SKM-1 treated with dmso at 0.1 percent for 144 hours (cell line): ENCODE measurements at regions not wholly inside any gene's neighbourhood (a gene's known extent, or its start where the extent isn't known, plus 50 kb on each side); places are given as distances from the start of the nearest gene placed in this dataset.

Source experiments
- DNase-seq: peaks from one replicate; lab custom pipeline; 2025; ENCODE audit not compliant: unreplicated experiment; lab: John Stamatoyannopoulos, UW

DNA sequence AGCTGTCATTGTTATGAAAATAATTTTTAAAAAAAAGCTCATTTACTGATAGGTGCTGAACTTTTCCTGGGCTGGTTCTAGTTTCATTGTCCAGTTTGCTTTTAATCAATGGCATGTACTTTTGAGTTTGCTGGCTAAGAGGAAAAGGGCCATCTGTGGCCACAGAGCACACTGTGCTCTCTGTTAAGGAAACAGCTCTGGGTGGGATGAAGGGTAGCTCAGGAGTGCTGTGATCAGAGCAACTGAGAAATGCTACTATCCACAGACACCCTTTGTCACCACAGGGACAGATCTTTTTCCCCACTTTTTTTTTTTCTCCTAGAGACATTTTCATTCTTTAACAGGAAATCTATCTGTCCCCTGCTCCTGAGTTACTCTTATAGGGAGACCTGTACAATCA, 387.1 kb upstream of the PRICKLE1 start:
- no peak for DNase-seq

DNA sequence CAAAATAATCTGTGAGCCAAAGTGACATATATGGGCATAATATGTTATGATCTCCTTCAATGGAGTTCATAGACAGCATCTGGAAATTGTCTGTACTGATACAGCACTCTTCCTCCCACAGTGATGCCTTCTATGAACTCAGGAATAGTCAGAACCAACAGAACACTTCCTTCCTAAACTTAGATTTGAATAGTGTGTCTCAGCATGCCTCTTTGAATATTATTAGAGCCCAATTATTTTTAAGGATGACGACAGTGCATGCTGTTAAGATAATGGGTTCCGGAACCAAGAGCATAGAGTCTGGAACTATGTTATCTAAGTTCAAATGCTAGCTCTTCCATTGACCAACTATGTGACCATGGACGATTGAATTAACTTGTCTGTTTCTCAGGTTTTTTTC, 386.6 kb upstream of the PRICKLE1 start:
- DNase-seq, result no peak

DNA sequence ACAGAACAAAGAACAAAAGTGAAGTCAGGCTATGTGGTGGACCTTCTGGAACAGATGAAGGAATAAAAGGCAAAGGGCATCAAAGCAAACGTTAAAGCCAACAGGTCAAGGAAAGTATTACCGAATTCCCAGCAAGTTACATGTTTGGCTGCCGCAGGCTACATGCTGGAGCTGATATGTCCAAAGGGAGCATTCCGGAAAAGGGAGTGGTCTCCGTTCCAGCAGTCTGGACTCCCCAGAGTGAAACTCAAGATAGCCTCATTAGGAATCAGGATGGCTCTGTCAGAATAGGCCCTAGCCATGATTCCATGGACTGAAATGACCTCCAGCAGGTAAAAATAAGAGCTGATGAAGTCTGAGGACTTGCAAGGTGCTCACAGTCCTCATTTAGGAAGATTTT, 379.8 kb upstream of the PRICKLE1 start:
- DNase-seq, result no peak

DNA sequence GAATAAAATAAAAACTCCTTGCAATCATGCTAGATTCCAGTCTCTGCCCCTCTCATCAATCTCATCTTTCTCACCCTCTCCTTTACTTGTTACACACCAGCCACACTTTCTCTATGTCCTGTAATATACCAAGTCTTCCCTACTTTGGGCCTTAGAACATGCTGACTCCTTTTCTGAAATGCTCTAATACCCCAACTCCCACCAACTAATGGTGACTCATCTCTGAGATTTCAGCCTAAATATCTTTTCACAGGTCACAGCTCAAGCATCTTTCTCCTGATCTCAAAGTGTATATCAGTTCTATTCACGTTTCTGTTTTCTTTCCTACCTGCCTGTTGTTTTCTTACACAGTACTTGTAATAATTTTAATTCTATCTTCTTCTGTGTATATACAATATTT, 378.9 kb upstream of the PRICKLE1 start:
- DNase-seq, result no peak

DNA sequence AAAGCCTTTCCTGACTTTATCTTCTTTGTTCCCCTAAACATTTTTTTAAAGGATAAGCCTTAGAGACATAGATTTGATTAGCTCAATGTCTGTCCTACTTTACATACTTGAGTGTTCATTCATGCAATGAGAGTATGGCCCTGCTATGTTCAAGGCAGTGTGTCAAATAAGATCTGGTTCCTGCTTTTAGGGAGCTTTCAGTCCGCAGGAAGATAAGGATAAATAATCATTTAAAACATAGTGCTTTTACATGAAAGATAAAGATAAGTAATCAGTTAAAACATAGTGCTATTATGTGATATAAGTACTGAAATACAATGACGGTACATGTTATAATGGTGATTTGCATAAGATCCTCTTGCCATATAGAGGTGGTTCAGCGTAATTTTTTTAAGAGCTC, 378.3 kb upstream of the PRICKLE1 start:
- DNase-seq, result no peak

DNA sequence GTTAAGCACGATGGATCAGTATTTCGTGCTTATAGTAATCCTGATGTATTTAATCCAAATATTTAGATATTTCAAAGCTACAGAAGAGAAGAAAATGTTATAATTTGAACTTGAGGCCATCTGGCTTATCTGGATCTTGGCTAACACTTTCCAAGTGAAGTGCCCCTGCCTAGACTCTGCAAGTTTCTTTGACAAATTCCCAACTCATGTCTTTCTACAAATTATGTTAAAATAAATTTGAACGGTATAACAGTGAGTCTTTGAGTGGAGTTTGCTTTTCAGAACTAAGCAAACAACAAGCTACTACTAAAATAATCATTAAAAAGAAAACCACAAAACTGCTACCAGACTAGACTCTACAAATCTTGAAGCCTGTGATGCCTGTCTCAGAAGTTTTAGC, 374.4 kb upstream of the PRICKLE1 start:
- no peak for DNase-seq

DNA sequence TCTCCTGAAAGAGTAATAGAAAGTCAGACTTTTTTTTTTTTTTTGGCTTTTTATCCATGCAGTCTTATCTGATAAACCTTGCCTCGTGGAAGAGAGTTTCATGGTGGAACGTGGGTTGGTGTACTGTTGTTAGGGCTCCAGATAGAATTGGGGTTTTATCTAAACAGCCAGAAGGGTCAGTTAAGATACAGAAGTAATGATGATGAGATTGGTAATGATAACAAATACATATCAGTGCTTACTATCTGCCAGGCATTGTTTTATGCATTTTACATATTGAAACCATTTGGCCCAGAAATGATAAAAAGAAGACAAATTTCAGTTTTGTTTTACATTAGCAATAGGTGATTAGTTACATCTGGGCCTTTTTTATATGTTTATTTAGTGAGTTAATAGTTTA, 372.8 kb upstream of the PRICKLE1 start:
- no peak for DNase-seq

DNA sequence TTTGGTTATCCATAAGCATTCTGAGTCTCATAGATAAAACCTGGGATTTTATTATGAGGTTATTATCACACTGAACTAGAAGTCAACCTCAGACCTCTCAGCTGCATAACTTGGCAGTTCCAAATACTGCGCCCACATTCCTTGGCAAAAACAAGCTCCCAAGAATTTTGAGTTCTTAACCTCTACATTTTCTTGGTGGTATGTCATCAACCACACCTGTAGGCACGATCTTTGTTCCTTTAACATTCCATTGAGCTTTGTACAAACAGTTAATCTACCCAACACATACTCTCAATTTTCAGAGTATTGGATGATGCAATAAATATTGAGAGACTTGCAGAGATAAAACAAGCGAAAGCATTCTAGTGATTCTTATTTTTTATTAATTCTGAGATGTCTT, 371.8 kb upstream of the PRICKLE1 start:
- DNase-seq, result no peak

DNA sequence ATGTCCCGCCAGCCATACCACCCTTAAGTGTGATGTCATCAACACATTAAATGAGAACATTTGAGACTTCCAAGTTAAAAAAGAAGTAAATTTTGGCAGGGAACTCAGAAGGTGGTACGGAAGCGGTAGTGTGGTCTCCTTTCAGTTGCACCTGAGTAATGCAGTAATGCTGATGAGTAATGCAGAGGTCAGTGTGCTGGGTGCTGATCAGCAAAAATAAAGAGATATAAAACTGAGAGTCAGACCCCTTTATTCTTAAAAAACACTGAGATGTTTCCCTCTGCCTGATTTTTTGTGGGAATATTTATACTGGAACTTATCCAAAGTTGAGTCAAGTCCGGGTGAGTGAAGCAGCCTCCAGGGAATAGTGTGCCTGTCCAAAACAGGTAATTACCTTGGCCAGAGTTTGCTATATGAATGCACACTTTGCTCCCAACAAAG, 370.6 kb upstream of the PRICKLE1 start:
- no peak for DNase-seq

DNA sequence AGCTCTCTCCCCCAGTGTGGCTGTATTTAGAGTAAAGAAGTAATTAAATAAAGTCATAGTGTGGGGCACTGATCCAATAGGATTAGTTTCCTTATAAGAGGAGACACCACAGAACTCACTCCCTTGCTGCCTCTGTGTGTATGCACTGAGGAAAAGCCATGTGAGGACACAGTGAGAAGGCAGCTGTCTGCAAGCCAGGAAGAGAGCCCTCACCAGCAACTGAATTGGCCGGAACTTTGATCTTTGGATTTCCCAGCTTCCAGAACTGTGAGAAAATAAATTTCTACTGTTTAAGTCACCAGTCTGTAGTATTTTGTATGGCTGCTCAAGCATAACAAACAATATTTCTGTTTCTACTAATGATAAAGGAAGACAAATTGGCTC, 368.7 kb upstream of the PRICKLE1 start:
- DNase-seq, result no peak

DNA sequence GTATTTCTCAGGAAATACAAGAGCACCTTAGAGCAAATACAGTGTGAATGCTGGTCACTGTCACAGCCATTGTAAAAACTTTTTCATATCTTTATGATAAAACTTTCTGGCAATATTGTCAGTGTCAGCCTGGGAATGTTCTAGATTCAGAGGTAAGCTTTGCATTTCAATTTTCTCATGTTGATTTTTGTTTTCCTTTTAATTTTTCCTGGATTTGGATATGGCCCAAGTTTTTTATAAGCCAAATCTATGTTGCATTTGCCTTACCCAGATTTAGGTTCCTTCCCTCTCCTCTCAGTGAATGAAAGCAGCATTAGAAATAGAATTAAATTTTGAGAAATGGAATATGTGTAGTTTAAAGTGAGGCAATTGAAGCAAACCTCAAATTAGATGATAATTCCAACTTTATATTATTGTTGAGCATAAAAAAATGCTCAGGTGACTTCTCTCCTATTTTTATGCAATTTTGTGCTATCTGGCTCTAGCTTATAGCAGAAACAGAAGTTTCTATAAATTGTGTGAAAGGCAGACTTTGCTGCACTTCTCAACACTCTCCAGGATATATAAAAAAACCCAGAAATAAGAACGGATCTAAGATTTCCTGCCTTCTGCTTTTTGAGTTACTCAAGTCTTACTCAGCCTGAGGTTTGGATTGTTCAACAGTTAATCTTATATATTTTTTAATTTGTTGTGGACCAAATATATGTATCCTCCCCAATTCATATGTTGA, 368.2 kb upstream of the PRICKLE1 start:
- no peak for DNase-seq

DNA sequence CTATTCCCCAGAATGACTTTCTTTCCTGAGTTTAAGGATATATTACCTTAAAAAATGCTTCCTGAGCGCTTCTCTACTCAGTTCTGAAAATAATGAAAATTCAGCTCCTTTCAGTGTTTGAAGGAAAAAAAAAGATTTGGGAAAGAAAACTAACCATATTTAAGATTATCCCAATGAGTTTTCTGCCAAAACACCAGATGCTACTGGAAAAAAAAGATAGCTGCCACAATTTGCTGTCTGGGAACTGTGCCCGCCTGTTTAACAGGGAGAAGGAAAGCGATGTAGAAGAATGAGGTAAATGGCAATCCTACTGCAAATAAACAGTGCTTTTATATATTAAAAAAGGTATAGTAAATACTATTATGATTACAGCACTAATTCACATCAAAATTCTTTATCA, 367.6 kb upstream of the PRICKLE1 start:
- DNase-seq, result no peak

DNA sequence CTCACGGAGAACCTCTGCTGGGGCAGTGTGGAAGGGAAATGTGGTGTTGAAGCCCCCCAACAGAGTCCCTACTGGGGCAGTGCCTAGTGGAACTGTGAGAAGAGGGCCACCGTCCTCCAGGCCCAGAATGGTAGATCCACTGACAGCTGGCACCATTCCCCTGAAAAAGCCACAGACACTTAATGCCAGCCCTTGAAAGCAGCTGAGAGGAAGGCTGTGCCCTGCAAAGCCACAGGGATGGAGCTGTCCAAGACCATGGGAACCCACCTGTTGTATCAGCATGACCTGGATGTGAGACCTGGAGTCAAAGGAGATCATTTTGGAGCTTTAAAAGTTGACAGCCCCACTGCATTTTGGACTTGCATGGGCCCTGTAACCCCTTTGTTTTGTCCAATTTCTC, 363.5 kb upstream of the PRICKLE1 start:
- DNase-seq, result no peak

DNA sequence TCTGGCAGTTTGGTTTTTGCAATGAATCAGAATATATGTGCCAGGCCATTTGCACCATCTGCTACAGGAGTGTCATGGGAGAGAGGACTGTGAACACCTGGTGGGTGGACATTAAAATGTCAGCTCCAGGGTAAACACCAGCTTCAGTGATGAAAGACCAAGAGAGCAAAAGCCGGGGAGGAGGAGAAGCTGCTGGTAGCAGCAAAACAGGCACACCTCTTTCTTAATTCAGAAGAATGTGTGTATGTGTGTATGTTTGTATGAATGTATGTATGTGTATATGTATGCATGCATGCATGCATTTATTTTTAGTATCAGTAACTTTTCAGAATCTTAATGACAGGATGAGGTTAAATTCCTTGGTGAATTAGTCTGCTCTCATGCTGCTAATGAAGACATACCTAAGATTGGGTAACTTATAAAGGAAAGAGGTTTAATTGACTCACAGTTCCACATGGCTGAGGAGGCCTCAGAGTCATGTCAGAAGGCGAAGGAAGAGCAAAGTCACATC, 357.4 kb upstream of the PRICKLE1 start:
- no peak for DNase-seq

DNA sequence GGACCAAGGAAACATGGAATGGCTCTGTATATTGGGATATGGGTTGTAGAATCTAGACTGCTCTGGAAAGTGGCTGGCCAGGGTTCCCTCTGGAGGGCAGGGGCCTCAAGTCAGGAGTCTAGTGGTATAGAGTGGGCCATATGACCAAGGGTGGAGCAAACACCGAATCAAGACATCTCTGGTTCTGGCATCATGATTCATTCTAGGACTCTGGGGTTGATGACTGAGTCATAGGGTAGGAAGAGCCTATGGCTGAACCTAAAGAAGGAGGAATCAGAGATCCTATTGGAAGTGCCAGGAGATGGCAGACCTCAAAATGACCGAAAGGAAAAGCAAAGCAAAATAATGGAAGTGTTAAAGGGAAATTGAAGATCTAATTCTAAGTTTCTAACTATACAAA, 356.4 kb upstream of the PRICKLE1 start:
- DNase-seq, result no peak

DNA sequence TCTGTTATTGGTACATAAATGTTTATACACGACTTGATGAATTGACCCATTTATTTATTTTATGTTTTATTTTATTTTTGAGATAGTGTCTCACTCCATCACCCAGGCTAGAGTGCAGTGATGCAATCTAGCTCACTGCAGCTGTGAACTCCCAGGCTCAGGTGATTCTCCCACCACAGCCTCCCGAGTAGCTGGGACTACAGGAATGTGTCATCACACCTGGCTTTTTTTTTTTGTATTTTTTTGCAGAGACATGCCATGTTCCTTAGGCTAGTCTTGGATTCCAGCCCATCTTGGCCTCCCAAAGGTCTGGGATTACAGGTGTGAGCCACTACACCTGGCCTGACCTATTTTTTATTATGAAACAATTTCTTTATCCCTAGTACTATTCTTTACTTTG, 355.0 kb upstream of the PRICKLE1 start:
- DNase-seq, result no peak

DNA sequence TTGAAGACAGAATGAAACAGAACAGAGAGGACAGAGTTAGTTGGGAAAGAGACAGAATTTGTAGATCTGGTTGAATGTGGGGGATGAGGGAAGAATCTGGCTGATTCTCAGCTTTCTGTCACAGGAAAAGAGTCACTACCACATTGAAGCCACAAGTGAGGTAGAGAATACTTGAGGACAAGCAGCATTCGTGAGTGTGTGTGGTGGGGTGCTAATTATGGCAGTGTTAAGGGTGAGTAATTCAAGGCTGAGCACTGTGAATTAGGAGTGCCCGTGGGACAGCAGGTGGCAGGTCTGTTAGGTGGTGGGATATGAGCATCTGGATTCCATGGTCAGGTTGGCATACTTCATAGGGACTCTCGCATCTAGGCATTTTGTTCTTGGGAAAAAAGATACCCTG, 347.4 kb upstream of the PRICKLE1 start:
- no peak for DNase-seq

DNA sequence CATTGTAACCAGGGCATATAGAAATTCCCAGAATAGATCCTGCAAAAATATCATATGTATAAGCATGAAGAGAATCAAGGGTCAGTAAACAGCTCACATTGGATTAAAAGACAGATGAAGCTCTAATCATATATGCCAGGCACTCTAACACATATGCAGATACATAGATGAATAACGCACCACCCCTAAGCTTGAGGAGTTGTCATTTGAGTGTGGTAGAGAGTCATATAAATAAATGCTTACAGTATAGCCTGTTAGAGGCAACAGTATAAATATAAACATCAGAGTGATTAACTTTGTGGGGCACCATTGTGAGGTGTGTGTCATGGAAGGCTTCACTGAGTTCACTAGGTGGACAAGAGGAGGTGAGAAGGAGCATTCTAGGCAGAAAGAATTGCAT, 346.7 kb upstream of the PRICKLE1 start:
- no peak for DNase-seq

DNA sequence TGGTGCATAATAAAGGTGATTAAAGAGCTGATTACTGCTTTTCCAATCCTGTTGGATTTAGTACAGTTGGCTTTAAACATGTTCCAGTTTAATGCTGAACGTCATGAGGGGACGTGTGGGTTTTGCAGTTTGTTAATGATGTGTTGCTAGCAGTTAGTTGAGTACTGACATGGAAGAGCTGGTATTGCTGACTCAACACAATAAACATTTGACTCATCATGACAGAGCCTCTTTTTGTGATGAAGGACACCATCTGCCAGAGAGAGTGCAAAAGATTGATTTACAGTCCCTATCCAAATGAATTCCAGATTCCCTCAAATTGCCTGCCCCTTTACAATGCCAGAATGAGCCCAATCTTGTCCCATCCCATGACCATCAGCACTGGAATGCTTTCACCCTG, 346.2 kb upstream of the PRICKLE1 start:
- no peak for DNase-seq

DNA sequence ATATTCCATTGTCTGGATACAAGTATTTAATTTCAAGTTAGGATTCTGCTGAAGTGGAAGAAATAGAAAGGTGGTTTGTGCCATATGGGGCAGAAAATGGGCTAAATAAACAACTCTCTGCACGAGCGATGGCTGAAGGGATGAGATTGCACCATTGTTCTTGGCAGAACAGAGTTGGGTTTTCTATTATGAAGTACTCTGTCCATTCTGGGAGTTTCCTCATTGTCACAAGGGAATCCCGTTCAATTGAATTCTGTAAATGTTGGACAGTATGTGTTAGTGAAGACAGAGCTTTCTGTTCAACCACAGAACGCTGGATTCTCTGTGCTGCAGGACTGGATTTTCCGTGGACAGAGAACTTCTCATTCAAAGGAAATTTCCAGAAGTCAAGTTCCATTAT, 345.5 kb upstream of the PRICKLE1 start:
- no peak for DNase-seq

DNA sequence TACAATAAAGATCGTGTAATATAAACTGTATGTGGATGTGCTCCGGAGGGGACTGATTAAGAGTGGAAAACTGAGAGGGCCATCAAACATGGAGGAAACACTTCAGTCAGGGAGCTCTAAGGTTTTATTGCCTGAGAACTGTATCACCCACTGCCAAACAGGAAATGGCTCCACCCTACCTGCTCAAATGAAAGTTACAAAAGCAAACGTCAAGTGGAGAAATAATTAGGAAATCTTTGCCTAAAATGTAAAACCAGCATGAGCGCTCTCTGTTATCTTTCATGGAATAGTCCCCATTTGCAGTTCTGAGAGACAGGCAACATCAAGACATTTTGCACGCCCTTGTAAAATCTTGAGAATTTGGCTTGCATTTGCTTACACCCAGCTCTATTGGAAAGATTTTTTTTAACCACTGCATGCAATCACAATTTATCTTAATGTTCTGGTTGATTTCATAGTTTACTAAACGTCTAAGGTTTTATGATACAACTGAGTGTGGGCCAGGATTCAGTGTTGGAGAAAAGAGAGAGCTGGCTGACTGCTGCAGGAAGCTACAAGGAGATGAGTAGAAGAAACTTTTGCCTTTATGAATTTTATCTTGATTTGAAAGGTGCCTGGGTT, 344.0 kb upstream of the PRICKLE1 start:
- DNase-seq, result no peak

DNA sequence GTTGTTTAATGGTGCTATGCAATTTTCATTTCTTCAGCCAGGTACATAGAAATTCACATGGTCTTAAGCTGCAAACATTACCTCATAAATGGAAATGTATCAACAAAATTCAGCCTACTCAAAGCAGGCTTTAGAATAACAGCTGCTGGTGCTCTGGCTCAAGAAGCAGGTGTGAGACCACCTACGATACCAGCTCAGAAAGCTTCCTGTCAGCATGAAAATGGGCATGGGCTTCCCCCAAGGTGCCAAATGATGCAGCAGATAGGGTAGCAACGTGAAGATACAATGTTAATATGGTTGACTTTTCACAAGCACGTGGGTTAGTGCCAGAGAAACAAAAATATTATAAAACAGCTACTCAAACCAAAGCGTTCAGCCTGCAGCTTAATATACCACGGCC, 343.4 kb upstream of the PRICKLE1 start:
- no peak for DNase-seq

DNA sequence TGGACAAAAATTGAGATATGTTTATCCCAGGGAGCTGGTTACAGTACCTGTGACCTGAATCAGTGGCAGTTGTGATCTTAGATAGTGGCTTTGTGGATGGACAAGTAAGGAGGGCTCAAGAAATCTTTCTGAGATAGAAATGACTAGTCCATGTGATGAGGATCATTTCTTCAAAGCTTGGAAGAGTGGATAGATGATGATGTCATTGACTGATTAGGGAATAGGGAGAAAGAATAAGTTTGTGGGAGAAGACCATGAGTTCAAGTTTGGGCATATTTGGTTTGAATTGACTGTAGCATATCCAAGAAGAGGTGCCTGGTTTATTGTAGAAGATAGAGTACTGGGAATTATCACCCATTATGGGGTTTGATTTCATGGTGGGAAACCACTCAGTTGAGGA, 336.7 kb upstream of the PRICKLE1 start:
- no peak for DNase-seq
